ENCODE measurements at regions not wholly inside any gene's neighbourhood (a gene's known extent, or its start where the extent isn't known, plus 50 kb on each side); places are given as distances from the start of the nearest gene placed in this dataset.

DNA sequence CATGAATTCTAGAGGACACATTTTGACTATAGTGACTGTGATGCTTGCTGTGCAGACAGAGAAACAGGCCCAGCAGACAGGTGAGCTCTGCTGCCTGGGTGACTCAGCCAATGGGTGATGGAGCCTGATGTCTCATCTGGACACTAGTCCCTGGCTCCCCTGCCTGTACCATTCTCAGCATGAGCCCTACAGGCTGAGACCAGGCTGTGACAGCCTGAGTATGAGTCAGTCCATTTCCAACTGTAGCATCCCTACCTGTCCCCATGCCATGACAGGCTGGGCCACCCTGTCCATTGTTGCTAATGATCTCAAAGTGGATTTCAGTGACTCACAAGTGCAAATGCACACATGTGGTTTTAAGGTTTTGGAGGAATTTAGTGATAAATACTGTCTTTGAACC, 102.5 kb upstream of the EEF2KMT start:
- TF ChIP-seq, protein P1, sequence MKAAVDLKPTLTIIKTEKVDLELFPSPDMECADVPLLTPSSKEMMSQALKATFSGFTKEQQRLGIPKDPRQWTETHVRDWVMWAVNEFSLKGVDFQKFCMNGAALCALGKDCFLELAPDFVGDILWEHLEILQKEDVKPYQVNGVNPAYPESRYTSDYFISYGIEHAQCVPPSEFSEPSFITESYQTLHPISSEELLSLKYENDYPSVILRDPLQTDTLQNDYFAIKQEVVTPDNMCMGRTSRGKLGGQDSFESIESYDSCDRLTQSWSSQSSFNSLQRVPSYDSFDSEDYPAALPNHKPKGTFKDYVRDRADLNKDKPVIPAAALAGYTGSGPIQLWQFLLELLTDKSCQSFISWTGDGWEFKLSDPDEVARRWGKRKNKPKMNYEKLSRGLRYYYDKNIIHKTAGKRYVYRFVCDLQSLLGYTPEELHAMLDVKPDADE (IDR thresholded peaks at IDR 0.05) = no peak
- TF ChIP-seq, protein P2, sequence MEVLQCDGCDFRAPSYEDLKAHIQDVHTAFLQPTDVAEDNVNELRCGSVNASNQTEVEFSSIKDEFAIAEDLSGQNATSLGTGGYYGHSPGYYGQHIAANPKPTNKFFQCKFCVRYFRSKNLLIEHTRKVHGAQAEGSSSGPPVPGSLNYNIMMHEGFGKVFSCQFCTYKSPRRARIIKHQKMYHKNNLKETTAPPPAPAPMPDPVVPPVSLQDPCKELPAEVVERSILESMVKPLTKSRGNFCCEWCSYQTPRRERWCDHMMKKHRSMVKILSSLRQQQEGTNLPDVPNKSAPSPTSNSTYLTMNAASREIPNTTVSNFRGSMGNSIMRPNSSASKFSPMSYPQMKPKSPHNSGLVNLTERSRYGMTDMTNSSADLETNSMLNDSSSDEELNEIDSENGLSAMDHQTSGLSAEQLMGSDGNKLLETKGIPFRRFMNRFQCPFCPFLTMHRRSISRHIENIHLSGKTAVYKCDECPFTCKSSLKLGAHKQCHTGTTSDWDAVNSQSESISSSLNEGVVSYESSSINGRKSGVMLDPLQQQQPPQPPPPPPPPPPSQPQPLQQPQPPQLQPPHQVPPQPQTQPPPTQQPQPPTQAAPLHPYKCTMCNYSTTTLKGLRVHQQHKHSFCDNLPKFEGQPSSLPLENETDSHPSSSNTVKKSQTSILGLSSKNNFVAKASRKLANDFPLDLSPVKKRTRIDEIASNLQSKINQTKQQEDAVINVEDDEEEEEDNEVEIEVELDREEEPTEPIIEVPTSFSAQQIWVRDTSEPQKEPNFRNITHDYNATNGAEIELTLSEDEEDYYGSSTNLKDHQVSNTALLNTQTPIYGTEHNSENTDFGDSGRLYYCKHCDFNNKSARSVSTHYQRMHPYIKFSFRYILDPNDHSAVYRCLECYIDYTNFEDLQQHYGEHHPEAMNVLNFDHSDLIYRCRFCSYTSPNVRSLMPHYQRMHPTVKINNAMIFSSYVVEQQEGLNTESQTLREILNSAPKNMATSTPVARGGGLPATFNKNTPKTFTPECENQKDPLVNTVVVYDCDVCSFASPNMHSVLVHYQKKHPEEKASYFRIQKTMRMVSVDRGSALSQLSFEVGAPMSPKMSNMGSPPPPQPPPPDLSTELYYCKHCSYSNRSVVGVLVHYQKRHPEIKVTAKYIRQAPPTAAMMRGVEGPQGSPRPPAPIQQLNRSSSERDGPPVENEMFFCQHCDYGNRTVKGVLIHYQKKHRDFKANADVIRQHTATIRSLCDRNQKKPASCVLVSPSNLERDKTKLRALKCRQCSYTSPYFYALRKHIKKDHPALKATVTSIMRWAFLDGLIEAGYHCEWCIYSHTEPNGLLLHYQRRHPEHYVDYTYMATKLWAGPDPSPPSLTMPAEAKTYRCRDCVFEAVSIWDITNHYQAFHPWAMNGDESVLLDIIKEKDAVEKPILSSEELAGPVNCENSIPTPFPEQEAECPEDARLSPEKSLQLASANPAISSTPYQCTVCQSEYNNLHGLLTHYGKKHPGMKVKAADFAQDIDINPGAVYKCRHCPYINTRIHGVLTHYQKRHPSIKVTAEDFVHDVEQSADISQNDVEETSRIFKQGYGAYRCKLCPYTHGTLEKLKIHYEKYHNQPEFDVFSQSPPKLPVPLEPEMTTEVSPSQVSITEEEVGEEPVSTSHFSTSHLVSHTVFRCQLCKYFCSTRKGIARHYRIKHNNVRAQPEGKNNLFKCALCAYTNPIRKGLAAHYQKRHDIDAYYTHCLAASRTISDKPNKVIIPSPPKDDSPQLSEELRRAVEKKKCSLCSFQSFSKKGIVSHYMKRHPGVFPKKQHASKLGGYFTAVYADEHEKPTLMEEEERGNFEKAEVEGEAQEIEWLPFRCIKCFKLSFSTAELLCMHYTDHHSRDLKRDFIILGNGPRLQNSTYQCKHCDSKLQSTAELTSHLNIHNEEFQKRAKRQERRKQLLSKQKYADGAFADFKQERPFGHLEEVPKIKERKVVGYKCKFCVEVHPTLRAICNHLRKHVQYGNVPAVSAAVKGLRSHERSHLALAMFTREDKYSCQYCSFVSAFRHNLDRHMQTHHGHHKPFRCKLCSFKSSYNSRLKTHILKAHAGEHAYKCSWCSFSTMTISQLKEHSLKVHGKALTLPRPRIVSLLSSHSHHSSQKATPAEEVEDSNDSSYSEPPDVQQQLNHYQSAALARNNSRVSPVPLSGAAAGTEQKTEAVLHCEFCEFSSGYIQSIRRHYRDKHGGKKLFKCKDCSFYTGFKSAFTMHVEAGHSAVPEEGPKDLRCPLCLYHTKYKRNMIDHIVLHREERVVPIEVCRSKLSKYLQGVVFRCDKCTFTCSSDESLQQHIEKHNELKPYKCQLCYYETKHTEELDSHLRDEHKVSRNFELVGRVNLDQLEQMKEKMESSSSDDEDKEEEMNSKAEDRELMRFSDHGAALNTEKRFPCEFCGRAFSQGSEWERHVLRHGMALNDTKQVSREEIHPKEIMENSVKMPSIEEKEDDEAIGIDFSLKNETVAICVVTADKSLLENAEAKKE (CRISPR knock-in tag; IDR thresholded peaks at IDR 0.05) = no peak
- TF ChIP-seq STAT1 (IDR thresholded peaks at IDR 0.05; ENCODE audit: unreplicated experiment) (no peak), EZH2 (IDR thresholded peaks at IDR 0.05; ENCODE audit: low read depth, unreplicated experiment) (no peak), POLR2AphosphoS5 (IDR thresholded peaks at IDR 0.05; ENCODE audit: low read depth) (no peak), JUNB (IDR thresholded peaks at IDR 0.05; ENCODE audit: unreplicated experiment) (no peak), NANOG (IDR thresholded peaks at IDR 0.05; ENCODE audit: borderline replicate concordance) (no peak), EZH2phosphoT487 (IDR thresholded peaks at IDR 0.05; ENCODE audit: unreplicated experiment) (no peak), ZNF114 (CRISPR knock-in tag; IDR thresholded peaks at IDR 0.05) (no peak), ZNF331 (CRISPR knock-in tag; IDR thresholded peaks at IDR 0.05; ENCODE audit: low read depth) (no peak), CREB1 (CRISPR knock-in tag; IDR thresholded peaks at IDR 0.05; ENCODE audit: low read depth) (no peak)
- TF ChIP-seq, protein P3, sequence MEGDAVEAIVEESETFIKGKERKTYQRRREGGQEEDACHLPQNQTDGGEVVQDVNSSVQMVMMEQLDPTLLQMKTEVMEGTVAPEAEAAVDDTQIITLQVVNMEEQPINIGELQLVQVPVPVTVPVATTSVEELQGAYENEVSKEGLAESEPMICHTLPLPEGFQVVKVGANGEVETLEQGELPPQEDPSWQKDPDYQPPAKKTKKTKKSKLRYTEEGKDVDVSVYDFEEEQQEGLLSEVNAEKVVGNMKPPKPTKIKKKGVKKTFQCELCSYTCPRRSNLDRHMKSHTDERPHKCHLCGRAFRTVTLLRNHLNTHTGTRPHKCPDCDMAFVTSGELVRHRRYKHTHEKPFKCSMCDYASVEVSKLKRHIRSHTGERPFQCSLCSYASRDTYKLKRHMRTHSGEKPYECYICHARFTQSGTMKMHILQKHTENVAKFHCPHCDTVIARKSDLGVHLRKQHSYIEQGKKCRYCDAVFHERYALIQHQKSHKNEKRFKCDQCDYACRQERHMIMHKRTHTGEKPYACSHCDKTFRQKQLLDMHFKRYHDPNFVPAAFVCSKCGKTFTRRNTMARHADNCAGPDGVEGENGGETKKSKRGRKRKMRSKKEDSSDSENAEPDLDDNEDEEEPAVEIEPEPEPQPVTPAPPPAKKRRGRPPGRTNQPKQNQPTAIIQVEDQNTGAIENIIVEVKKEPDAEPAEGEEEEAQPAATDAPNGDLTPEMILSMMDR (conservative IDR thresholded peaks at IDR 0.05; ENCODE audit: low read depth in 2 of 2) = no peak
- TF ChIP-seq, protein P4, sequence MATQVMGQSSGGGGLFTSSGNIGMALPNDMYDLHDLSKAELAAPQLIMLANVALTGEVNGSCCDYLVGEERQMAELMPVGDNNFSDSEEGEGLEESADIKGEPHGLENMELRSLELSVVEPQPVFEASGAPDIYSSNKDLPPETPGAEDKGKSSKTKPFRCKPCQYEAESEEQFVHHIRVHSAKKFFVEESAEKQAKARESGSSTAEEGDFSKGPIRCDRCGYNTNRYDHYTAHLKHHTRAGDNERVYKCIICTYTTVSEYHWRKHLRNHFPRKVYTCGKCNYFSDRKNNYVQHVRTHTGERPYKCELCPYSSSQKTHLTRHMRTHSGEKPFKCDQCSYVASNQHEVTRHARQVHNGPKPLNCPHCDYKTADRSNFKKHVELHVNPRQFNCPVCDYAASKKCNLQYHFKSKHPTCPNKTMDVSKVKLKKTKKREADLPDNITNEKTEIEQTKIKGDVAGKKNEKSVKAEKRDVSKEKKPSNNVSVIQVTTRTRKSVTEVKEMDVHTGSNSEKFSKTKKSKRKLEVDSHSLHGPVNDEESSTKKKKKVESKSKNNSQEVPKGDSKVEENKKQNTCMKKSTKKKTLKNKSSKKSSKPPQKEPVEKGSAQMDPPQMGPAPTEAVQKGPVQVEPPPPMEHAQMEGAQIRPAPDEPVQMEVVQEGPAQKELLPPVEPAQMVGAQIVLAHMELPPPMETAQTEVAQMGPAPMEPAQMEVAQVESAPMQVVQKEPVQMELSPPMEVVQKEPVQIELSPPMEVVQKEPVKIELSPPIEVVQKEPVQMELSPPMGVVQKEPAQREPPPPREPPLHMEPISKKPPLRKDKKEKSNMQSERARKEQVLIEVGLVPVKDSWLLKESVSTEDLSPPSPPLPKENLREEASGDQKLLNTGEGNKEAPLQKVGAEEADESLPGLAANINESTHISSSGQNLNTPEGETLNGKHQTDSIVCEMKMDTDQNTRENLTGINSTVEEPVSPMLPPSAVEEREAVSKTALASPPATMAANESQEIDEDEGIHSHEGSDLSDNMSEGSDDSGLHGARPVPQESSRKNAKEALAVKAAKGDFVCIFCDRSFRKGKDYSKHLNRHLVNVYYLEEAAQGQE (IDR thresholded peaks at IDR 0.05; ENCODE audit: unreplicated experiment) = no peak
- H3K4me1 Mint-ChIP-seq = no peaks in the 10 kb centered on the region; the same call in 2 of the 3 replicates
- H2AFZ ChIP-seq = no peak overlapping the region
- no peak overlapping the region for H3K4me3 ChIP-seq
- no peaks in the 10 kb centered on the region for H4K20me1 ChIP-seq (replicated peaks; ENCODE audit: insufficient read depth)
- no peaks in the 10 kb centered on the region for H3K4me1 ChIP-seq (ENCODE audit: insufficient read depth)
- peaks cover 15% of the 10 kb centered on the region for H3K9me3 Mint-ChIP-seq
- no peaks in the 10 kb centered on the region; the same call in 1 of the 2 replicates for H3K9me2 ChIP-seq (ENCODE audit: insufficient read depth)
- no peak overlapping the region for H3K27ac ChIP-seq (ENCODE audit: low read depth)
- no peaks in the 10 kb centered on the region for H3F3A ChIP-seq (replicated peaks; ENCODE audit: low read depth)
- no peak overlapping the region for H3K4me2 ChIP-seq
- peaks cover 12% of the 10 kb centered on the region for H3K36me3 Mint-ChIP-seq (ENCODE audit: low read depth)
- DNase-seq (ENCODE audit: low spot score) (no peak), ATAC-seq (no peak)
- H3K27me3 Mint-ChIP-seq (ENCODE audit: insufficient read depth, low read depth, poor library complexity) = peaks cover 4% of the 10 kb centered on the region
- no peaks in the 10 kb centered on the region for H3K36me3 ChIP-seq (ENCODE audit: insufficient read depth)
- H3K27me3 ChIP-seq (ENCODE audit: insufficient read depth) = no peaks in the 10 kb centered on the region
- no peak overlapping the region for H3K27ac Mint-ChIP-seq
- H3K79me2 ChIP-seq (replicated peaks; ENCODE audit: insufficient read depth) = no peaks in the 10 kb centered on the region
- no peak overlapping the region for H3K4me3 Mint-ChIP-seq
